NCI-H82 treated with DMSO at 0.1 percent for 48 hours (cell line): ENCODE measurements at regions not wholly inside any gene's neighbourhood (a gene's known extent, or its start where the extent isn't known, plus 50 kb on each side); places are given as distances from the start of the nearest gene placed in this dataset.
"Not testable (repeated sequence)": the region's sequence is repeated elsewhere in the genome, so short reads cannot be mapped to it uniquely, and the experiment has no call there.

ENCODE experiments used
- DNase-seq: peaks from one replicate; lab custom pipeline; 2025; ENCODE audit not compliant: unreplicated experiment; lab: John Stamatoyannopoulos, UW

DNA sequence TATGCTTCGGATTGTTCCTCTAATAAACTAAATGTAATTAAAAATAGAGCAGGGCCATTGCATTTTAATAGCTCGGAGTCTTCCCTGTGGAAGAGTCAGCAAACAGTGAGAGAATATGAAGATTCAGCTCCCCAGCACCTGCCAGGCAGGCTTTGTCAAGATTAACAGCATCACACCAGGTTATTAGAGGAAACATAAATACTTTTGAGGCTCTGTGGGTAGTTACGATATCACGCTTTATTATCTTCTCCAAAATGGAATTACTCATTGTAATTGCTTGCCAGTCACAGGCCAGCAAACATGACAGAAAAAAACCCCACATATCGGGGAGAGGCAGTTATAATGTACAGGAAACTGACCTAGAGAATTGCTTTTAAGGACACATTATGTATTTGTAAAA lies 303.9 kb downstream of the CPS1 start:
- no peak for DNase-seq

- no peak for DNase-seq
These were observed 304.8 kb downstream of the CPS1 start for GRCh38 chr2:210861038-210861665.

- peak; percentile 59 for DNase-seq
These were observed 306.1 kb downstream of the CPS1 start for GRCh38 chr2:210862283-210863065.

DNA sequence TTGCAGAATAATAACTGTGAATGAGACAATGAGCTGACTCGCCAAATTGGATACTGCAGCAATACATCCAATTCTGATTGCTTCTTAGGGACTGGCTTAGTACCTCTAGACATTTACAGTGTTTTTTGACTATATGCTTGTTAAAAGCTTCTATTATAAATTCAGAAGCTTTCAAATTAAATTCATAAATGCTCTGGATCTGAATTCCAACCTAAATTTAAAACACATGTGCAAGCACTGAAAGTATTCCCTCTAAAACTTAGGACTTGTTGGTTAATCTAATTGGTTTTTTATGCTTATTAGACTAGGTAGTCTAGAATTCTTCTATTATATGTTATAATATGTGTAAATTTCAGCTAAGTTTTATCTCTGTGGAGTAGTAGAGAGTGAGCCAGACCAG lies 306.9 kb downstream of the CPS1 start:
- no peak for DNase-seq

- not testable (repeated sequence) for DNase-seq
These were observed 315.2 kb downstream of the CPS1 start for GRCh38 chr2:210871566-210871965.

DNA sequence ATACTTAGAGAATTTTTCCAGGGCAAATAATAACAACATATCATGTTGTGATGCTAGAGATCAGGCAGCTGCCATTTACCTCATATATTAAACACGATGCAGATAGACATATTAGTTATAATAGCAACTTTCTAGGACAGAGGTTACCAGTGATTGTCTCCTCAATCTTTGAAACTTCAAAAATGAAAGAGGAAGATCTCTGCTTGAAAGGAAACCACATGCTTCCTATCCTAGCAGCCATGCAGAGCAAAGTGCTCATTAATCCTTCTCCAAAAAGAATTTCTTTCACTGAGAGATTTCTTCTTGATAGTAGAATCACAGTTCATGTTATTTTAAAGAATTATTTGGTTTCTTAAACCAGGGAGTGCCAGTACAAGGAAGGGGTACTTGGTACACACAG lies 317.2 kb downstream of the CPS1 start:
- no peak for DNase-seq

GRCh38 chr2:210884227-210884626 lies 327.8 kb downstream of the CPS1 start:
- DNase-seq: no peak

DNA sequence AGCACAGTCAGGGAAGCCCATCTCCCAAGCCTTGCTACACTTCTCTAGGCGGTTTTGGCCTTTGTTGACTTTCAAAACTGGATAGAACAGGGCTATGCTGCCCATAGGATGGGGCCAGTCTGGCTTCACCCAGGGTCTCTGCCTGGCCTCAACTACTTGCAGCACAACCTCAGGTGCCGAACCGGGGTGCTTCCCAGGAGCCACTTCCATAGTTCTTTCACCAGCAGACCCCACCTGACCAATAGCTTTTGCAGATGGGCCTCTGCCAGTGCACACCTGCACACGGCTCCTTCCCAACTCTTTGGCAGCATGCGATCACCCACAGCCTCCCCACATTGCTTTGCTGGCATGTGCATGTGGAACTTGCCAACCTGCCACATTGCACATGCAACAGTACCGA lies 331.6 kb downstream of the CPS1 start:
- no peak for DNase-seq

GRCh38 chr2:210895132-210895531 lies 338.7 kb downstream of the CPS1 start:
- no peak for DNase-seq

DNA sequence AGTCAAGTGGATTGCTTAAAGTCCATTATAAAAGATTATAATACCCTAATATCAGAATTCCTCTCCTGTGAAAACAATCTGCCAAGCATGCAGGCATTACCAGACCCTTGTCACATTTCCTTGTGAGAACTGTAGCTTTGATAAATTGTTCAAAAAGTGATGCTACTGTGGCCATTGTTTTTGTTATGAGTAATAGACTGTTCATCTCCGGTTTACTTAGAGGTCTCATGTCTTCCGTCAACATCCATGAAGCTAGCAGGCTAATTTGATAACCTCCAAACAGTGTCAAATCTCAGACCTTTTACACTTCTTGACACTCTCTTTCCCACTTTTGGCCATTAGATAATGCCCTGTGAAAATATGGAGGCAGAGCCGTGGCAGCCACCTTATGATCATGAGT lies 342.7 kb downstream of the CPS1 start:
- no peak for DNase-seq

DNA sequence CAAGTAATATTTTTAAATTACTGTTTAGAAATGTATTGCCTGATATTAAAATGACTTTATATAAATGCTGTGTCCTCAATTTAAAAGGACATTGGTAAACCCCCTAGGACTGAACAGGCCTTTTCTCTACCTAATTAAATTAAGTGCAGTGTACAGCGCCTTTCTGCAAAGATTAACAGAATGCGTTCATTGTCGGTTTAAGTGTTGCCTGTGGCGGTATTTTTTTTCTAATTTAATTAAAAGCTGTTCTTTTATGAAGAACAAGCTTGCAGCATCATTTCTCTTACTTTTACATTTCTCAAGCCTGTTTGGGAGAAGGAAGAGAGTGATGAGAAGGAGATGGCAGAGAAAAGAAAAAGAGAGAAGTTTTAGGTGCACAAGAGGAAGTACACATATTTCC lies 344.9 kb downstream of the CPS1 start:
- no peak for DNase-seq

GRCh38 chr2:210912779-210913178 lies 356.4 kb downstream of the CPS1 start:
- DNase-seq: no peak

- DNase-seq: no peak
These were observed 357.1 kb downstream of the CPS1 start for GRCh38 chr2:210913461-210913860.

GRCh38 chr2:210915912-210916311 lies 359.5 kb downstream of the CPS1 start:
- DNase-seq: no peak

DNA sequence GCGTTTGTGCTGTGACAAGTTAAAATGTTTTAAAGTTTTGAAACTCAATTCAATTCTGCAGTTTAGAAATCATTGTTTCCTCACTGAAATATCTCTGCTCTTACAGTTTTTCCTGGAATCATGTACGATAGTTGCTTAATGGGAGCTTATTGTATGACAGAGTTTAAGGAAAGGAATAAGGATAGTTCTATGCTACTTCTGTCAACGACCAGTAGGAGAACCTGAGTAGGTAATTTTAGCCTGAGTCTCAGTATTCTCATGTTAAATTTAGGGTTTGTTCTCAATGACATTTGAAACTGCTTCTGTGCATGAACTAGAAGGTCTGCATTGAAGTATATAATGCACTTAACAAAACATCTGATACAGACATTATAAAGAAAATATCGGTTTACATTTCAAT lies 361.1 kb downstream of the CPS1 start:
- no peak for DNase-seq

- no peak for DNase-seq
These were observed 362.7 kb downstream of the CPS1 start for GRCh38 chr2:210919128-210919527.

GRCh38 chr2:210922419-210922818 lies 366.0 kb downstream of the CPS1 start:
- DNase-seq: no peak

GRCh38 chr2:210928714-210929113 lies 372.3 kb downstream of the CPS1 start:
- no peak for DNase-seq

DNA sequence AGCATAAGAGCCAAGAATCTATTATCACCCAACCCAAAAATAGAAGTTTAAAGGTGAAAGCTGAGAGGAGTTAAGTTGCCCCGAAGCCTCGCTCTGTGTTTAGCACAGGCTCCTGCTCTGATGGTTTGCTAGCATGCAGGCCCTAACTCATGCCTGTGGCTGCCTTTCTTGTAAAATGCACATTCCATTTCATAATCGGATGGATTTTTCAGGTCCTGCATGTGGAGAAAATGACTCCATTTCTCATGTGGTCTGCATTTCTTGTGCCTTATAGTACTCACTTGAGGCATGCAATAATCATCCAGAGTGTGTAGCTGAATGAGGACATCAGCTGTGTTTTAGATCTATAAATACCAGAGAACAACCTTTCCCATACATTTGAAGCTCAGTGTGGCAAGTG lies 381.8 kb downstream of the CPS1 start:
- no peak for DNase-seq

DNA sequence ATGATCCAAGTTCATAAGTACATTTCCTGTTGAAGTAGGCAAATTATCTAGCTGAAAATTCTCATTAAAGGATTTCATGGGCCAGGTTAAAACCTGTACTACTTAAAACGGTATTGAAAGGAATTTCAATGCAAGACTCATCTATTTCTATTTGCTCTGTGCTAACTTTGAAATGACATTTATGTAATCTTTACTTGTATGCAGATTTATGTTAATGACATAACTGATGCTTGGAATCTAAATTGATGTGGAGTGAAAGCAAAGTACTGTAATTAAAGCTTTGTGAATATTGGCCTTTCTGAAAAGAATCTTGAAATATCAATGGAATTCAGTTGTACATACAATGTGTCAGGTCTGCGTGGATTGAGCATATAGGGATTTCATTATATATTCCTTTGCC lies 390.0 kb downstream of the CPS1 start:
- no peak for DNase-seq

DNA sequence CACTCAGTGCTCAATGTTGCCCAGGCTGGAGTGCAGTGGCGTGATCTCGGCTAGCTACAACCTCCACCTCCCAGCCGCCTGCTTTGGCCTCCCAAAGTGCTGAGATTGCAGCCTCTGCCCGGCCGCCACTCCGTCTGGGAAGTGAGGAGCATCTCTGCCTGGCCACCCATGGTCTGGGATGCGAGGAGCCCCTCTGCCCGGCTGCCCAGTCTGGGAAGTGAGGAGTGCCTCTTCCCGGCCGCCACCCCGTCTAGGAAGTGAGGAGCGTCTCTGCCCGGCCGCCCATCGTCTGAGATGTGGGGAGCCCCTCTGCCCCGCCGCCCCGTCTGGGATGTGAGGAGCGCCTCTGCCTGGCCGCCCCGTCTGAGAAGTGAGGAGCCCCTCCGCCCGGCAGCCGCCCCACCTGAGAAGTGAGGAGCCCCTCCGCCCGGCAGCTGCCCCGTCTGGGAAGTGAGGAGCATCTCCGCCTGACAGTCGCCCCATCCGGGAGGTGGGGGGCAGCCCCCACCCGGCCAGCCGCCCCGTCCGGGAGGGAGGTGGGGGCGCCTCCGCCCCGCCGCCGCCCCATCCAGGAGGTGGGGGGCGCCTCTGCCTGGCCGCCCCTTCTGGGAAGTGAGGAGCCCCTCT lies 394.1 kb downstream of the CPS1 start:
- not testable (repeated sequence) for DNase-seq

- DNase-seq: no peak
These were observed 398.0 kb downstream of the CPS1 start for GRCh38 chr2:210954386-210954907.
